NCI-H1092 treated with DMSO at 0.1 percent for 48 hours (cell line): ENCODE measurements at regions not wholly inside any gene's neighbourhood (a gene's known extent, or its start where the extent isn't known, plus 50 kb on each side); places are given as distances from the start of the nearest gene placed in this dataset.

Experiments
- DNase-seq: peaks from one replicate; lab custom pipeline; 2025; lab: John Stamatoyannopoulos, UW

DNA sequence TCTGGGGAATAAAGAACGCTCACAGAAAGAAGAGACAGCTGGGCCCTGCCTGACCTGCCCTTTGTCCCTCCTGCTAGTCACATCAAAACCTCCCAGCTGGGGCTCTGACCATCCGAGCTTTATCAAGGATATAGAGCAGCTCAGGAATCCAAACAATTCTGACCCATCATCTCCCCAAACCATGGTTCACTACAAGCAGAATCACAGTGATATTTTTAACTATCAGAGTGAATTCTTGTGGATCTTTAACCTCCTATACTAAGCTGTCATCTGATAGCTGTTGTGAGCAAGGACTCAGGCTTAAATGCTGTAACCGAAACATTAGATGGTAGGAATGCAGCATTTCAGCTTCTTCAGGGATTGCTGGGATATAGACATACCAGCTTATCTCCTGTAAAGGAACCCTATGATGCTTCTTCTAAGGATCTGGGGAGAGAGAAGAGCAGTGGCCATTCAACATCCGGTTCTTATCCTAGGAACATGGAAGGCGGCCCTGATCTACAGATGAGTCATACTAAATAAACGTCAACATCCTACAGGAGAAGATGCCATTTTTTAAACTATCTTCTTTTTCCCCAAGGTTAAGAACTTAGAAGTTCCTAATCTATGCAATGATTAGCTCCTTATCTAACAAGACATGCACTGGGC lies 84.7 kb upstream of the AKIP1 start:
- DNase-seq, result no peak

DNA sequence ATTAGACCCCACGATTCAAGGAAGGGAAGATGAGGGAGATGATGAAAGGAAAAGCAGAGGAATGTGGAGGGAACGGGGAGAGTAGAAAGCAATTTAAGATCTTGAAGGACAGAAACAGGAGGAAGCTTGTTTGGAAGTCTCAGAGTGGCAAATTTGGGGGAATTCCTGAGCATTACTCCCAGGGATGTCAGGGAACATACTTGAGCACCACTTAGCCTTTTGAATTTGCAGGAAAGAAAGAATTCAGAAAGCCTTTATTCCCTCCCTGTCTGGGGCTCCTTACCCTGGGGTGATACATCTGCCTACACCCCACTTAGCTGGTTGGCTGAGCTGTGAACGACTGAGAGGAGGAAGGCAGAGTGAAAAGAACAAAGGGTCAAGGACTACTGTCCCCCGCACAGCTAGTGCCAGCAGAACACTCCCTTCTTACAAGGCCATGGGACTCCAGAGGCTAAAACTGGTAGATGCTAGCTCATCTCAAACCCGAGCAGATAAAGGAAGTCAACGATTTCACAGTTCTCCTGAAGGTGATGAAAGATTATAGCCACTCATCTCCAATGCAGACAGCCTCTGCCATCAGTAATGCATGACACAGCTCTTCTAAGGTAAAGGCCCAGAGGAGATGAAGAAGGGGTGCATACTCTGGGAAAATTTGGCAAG lies 84.0 kb upstream of the AKIP1 start:
- no peak for DNase-seq

- DNase-seq, result no peak
Measured at GRCh38 chr11:8828046-8828445, 82.9 kb upstream of the AKIP1 start.

DNA sequence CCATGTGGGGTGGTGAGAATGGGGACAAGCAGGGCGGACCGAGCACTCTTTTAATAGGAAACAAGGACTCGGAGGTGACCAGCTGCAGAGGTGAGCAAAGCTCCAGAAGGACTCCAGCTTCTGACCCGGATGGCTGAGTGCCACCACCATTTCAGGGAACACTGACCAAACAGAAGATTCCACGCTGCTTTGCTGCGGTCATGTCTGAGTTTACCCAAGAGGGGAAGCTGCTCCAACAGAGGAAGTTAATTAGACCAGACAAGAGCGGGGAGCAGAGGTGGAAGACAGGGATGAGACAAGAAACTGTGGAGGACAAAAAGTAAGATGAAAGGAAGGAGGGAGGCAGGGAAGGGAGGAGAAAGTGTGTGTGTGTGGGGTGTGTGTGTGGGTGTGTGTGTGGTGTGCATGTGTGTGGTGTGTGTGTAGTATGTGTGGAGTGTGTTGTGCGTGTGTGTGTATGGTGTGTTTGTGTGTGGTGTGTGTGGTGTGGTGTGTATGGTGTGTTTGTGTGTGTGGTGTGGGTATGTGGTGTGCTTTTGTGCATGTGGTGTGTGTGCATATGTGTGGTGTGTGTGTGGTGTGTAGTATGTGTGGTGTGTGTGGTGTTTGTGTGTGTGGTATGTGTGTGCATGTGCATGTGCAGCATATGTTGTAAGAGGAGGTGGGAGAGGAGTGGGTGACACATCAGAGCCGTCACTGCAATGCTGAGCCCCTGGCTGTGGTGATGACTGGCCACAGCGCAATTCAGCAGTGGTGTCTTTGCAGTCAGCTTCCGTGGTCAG lies 82.2 kb upstream of the AKIP1 start:
- DNase-seq, result no peak

DNA sequence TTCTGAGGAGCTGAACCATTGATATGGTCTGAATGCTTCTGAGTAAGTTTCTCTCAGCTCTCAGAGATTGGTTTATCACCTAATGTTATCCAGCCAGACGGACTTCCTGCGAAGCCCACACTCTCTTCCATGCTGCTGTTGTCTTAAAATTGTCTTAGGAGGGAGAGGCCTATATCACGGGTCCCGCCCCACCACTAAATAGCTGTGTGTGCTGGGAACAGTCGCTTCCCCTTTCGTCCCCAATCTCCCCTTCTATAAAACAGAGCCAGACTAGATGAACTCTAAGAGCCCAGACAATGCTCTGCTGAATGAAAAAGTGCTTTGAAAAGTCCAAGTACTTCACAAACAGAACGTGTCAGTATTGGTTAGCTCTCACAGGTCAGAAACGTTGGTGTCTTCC lies 81.4 kb upstream of the AKIP1 start:
- no peak for DNase-seq

GRCh38 chr11:8830641-8831040 lies 80.3 kb upstream of the AKIP1 start:
- DNase-seq, result no peak

GRCh38 chr11:8831861-8832260 lies 79.1 kb upstream of the AKIP1 start:
- no peak for DNase-seq

DNA sequence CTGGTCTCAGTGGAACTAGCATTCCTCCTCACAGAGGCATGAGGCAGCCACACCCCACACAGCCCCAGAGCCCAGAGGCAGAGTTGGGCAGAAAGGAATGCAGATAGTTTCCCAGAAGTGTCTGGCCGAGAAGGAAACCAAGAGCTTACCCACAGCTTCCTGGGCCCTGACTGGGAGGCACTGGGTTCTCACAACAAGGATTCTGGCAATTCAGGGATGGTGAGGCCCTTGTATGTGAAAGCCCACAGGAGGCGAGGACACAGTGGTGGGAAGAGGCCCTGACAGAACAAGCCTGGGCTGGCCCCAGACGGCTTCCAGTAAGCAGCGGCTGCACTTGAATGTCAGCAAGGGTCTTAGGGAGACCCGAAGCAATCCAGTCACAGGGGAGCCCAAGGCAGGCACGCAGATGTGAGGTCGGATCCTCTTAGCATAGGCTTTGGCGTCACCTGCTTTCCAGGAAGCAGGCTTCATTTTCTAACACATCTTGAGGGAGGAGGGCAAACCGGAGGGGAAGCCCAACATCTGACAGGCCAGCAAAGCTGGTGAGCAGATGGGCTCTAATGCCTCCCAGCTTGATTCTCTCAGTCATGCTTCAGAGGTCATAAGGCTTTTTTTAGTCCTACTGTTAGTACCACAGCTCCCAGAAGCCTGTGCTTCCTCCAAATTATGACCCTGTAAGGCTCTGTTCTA lies 78.3 kb upstream of the AKIP1 start:
- DNase-seq, result no peak

- no peak for DNase-seq
Measured at GRCh38 chr11:8833568-8834315, 77.2 kb upstream of the AKIP1 start.

DNA sequence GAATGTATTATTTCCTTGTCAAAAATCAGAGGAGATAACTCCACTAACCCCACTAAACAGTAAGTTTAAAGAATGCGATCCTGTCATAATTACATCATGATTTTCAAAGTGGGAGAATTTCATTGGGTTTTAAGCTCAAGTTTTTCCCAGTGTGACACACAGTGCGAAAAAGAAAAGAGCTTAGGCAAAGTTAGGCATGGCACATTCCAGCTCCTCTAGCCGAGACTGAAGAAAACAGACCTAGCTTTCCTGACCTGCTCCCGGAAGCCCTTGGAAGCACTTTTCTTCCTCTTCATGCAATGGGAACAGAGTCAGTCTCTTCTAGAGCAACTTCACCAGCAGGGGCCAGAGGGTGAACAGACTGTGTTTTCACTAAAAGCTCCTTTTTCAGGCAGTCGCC lies 76.6 kb upstream of the AKIP1 start:
- no peak for DNase-seq

DNA sequence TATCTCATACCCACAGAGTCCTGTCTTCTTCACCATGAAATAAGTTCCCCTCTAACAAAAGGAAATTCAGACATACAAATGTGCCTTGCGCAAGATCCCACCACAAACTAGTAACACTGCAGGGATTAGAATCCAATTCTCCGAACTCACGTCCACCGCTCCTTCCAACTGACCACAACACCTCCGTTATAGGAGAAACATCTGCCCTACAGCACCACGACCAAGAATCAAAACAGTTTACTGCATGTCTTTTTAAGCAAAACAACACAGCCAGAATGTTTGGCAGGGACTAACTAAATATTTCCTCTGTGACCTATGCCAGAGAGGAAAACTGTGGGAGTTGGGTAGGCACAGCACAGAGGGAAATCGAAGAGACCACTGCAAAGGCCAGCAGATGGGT lies 72.7 kb upstream of the AKIP1 start:
- DNase-seq, result no peak

DNA sequence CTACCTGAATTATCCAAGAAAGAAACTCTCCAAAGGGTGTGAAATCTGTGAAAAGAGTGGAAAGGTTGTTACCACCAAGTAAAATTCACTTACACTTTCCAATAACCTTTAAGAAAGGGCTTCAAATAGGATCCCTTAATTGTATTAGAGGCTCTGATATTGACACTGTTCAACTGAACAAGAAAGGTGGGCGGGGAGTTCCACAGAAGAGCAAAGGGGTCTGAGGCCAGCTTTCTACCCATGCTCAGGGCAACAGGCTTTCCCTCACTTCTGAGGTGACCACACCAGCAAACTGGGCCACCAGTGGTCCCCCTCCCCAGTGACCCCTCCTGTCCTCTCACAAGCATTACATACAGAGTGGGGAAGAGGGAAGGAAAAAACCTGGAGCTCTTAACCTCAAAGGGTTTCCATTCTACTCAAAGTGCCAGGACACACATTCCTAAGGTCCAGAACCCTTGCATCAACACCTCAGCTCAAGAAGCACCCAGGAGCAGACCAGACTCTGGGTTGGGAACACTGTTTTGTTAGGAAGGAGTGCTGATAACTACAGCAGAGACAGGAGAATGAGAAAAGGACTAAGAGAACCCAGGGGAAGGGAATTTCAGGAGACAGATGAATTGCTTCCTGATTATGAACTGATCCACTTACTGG lies 71.6 kb upstream of the AKIP1 start:
- no peak for DNase-seq

DNA sequence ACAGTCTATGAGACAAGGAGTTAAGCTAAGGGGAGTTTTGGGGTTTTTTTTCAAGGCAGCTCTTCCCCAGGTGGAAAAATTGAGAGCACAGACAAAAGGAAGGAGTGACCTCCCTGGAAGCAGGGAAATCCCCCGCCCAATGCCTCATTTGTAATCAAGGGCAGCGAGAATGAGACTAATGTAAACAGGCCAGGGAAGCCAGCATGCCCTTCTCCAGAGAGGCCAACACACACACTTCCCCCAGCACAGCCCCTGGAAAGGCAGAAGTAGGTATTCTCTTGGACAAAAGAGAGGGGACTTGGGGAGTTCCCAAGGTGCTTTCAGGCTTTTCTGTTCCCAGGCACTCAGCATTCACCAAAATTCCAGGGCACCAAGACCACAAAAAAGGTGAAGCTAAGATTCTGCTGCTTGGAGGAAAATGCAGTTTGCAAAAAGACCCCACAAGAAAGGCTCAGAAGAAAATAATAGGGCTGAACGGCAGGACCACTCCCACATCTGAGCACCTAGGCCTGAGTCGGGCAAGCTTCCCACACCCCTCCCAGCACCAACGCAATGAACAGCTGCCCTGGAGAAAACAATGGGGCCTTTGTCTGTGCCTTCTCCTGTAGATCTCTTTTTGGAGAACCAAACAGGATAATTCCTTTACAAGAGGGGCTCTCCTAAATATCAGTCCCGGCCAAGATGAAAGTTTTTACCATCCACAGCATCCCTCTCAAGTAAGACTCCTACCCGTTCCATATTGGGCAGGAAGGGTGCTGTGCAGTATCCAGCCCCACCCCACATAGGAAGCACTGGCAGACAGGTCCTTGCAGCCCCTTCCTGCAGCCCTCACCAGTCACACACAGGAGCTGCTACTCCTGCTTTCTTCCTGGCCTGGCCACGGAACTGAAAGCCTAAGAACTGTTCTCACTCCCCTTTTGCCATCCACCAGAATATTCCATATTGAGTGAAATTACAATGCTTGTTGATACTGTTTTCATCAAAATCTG lies 70.7 kb upstream of the AKIP1 start:
- no peak for DNase-seq

GRCh38 chr11:8841899-8842298 lies 69.1 kb upstream of the AKIP1 start:
- no peak for DNase-seq

DNA sequence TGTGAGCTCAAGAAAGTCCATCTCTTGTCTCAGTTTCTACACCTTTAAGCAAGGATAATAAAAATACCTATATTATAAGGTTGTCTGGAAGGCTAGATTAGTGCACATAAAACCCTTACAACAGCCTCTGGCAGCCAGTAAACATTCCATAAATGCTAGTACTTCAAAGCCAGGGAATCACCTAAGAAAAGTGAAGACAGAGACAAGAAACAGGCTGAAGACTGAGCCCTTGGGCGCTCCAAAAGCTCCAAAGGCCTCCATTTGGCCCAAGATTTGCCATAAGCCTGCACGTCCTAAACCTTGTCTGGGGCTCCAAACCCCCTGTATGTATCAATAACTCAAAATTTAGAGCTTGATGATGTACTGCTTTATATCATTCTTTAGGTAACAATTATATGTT lies 52.2 kb upstream of the AKIP1 start:
- no peak for DNase-seq
